ENCODE measurements at regions not wholly inside any gene's neighbourhood (a gene's known extent, or its start where the extent isn't known, plus 50 kb on each side); places are given as distances from the start of the nearest gene placed in this dataset.
"Not testable (repeated sequence)": the region's sequence is repeated elsewhere in the genome, so short reads cannot be mapped to it uniquely, and the experiment has no call there.

DNA sequence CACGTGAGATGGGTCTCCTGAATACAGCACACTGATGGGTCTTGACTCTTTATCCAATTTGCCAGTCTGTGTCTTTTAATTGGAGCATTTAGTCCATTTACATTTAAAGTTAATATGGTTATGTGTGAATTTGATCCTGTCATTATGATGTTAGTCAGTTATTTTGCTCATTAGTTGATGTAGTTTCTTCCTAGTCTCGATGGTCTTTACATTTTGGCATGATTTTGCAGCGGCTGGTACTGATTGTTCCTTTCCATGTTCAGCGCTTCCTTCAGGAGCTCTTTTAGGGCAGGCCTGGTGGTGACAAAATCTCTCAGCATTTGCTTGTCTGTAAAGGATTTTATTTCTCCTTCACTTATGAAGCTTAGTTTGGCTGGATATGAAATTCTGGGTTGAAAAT is 68.0 kb upstream of the IZUMO1R start:
- TF ChIP-seq, protein P1, sequence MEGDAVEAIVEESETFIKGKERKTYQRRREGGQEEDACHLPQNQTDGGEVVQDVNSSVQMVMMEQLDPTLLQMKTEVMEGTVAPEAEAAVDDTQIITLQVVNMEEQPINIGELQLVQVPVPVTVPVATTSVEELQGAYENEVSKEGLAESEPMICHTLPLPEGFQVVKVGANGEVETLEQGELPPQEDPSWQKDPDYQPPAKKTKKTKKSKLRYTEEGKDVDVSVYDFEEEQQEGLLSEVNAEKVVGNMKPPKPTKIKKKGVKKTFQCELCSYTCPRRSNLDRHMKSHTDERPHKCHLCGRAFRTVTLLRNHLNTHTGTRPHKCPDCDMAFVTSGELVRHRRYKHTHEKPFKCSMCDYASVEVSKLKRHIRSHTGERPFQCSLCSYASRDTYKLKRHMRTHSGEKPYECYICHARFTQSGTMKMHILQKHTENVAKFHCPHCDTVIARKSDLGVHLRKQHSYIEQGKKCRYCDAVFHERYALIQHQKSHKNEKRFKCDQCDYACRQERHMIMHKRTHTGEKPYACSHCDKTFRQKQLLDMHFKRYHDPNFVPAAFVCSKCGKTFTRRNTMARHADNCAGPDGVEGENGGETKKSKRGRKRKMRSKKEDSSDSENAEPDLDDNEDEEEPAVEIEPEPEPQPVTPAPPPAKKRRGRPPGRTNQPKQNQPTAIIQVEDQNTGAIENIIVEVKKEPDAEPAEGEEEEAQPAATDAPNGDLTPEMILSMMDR (IDR thresholded peaks at IDR 0.05; ENCODE audit: extremely low read depth in 1 of 2, insufficient read depth in 1 of 2, low read depth in 1 of 2, low read length in 2 of 2) = not testable (repeated sequence)
- not testable (repeated sequence) for TF ChIP-seq POLR2AphosphoS5 (IDR thresholded peaks at IDR 0.05; ENCODE audit: insufficient read depth, low read depth, low read length); MYC (IDR thresholded peaks at IDR 0.05; ENCODE audit: low read depth, low read length); JUN (IDR thresholded peaks at IDR 0.05; ENCODE audit: borderline replicate concordance, insufficient read depth, insufficient read length, low read depth); POLR2A (IDR thresholded peaks at IDR 0.05; ENCODE audit: low read depth, low read length); GATA2 (IDR thresholded peaks at IDR 0.05; ENCODE audit: insufficient read depth, insufficient read length, low read depth, low read length)

Measured in endothelial cell of umbilical vein (primary cell).